ENCODE measurements at regions not wholly inside any gene's neighbourhood (a gene's known extent, or its start where the extent isn't known, plus 50 kb on each side); places are given as distances from the start of the nearest gene placed in this dataset.

DNA sequence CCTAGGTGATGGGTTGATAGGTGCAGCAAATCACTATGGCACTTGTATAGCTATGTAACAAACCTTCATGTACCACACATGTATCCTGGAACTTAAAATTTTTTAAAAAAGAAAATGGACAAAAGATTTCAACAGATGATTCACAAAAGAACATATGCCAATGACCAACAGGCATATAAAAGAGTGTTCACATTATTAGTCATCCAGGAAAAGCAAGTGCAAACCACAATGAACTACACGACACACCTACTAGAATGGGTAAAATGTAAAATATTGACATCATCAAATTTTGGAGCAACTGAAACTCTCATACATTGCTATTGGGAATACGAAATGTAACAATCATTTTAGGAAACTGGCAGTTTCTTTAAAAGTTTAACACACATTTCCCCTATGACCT, 109.9 kb downstream of the YIPF5 start:
- ChIA-PET CTCF (no interaction called here), POLR2A (no interaction called here)
- Mint-ChIP-seq H3K27me3 (peaks cover 17% of the 10 kb centered on the region), H3K27ac (no peak overlapping the region), H3K9me3 (peaks cover 11% of the 10 kb centered on the region), H3K4me3 (no peak overlapping the region), H3K4me1 (no peaks in the 10 kb centered on the region), H3K36me3 (ENCODE audit: low read depth) (no peaks in the 10 kb centered on the region)
- ATAC-seq (ENCODE audit: low read depth) (no peak), DNase-seq (no peak)
- intact Hi-C loops (cut with micrococcal nuclease): no loop called here
- TF ChIP-seq, protein P1, sequence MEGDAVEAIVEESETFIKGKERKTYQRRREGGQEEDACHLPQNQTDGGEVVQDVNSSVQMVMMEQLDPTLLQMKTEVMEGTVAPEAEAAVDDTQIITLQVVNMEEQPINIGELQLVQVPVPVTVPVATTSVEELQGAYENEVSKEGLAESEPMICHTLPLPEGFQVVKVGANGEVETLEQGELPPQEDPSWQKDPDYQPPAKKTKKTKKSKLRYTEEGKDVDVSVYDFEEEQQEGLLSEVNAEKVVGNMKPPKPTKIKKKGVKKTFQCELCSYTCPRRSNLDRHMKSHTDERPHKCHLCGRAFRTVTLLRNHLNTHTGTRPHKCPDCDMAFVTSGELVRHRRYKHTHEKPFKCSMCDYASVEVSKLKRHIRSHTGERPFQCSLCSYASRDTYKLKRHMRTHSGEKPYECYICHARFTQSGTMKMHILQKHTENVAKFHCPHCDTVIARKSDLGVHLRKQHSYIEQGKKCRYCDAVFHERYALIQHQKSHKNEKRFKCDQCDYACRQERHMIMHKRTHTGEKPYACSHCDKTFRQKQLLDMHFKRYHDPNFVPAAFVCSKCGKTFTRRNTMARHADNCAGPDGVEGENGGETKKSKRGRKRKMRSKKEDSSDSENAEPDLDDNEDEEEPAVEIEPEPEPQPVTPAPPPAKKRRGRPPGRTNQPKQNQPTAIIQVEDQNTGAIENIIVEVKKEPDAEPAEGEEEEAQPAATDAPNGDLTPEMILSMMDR (IDR thresholded peaks at IDR 0.05): no peak

DNA sequence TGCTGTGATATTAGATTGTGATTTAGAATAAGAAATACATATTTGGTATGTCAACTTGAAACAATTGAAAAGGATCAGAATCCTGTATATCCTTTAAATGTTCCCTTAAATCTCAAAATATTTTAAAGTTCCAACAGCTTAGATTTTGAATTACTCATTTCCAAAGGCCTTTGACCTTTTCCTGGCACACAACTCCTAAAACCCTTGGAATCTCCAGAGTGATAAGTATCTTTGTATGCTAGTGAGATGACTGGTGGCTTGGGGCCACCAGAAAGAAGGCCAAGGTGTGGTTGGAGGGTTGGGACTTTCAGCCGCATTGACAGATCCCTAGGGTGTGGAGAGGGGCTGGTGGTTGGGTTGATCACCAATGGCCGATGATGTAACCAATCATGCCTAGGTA, 104.7 kb downstream of the YIPF5 start:
- Mint-ChIP-seq H3K36me3 (ENCODE audit: low read depth) (no peaks in the 10 kb centered on the region), H3K27me3 (no peaks in the 10 kb centered on the region), H3K4me1 (no peaks in the 10 kb centered on the region), H3K4me3 (no peak overlapping the region), H3K27ac (no peak overlapping the region), H3K9me3 (peaks cover 6% of the 10 kb centered on the region)
- intact Hi-C loops (cut with micrococcal nuclease): no loop called here
- ChIA-PET CTCF (no interaction called here), POLR2A (no interaction called here)
- TF ChIP-seq, protein P1 (IDR thresholded peaks at IDR 0.05): no peak
- DNase-seq: no peak
- ATAC-seq (ENCODE audit: low read depth): no peak

DNA sequence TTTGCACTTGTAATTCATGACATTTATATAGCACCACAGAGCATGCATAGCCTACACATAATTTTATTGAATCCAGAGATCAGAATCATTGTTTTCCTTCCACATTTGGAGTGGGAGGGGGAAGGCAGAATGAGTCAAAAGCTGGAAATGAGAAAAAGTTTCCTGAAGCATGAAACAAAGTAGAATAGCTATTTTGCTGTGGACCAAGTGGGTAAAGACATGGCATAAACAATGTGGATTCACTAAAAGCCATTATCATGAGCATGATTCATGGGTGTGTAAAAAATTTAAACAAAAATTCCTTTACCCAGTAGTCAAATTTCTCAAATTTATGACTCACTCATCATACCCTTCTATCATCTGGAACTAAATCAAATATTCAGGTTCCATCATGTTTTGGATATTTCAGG, 97.9 kb downstream of the YIPF5 start:
- Mint-ChIP-seq H3K9me3 (peaks cover 6% of the 10 kb centered on the region), H3K27ac (no peak overlapping the region), H3K36me3 (ENCODE audit: low read depth) (no peaks in the 10 kb centered on the region), H3K4me3 (no peak overlapping the region), H3K4me1 (no peaks in the 10 kb centered on the region), H3K27me3 (peaks cover 3% of the 10 kb centered on the region)
- TF ChIP-seq, protein P1 (IDR thresholded peaks at IDR 0.05): no peak
- ChIA-PET POLR2A (no interaction called here), CTCF (no interaction called here)
- intact Hi-C loops (cut with micrococcal nuclease): no loop called here
- ATAC-seq (ENCODE audit: low read depth) (no peak), DNase-seq (no peak)

DNA sequence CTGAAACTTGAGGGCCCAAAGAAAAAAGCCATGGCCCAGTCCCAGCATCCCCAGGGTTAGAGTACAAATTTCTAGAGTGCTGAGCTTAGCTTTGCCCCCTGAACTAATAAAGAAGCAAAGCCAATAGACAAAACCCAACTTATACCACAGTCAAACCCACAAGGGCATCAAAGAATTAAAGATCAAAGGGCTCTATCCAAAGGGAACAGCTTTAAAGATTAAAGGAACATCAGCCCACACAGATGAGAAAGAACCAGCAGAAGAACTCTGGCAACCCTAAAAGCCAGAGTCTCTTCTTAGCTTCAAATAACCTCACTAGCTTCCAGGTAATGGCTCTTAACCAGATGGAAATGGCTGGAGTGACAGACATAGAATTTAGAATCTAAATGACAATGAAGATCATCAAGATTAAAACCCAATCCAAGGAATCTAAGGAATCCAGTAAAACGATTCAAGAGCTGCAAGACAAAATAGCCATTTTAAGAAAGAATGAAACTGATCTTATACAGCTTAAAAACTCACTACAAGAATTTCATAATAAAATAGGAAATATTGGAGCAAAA, 93.9 kb downstream of the YIPF5 start:
- TF ChIP-seq, protein P1 (IDR thresholded peaks at IDR 0.05): no peak
- H3K4me1 Mint-ChIP-seq: no peaks in the 10 kb centered on the region
- peaks cover 26% of the 10 kb centered on the region for H3K9me3 Mint-ChIP-seq
- no peak overlapping the region for H3K4me3 Mint-ChIP-seq
- H3K36me3 Mint-ChIP-seq (ENCODE audit: low read depth): no peaks in the 10 kb centered on the region
- peaks cover 3% of the 10 kb centered on the region for H3K27me3 Mint-ChIP-seq
- ATAC-seq (ENCODE audit: low read depth) (no peak), DNase-seq (no peak)
- intact Hi-C loops (cut with micrococcal nuclease): no loop called here
- POLR2A ChIA-PET: no interaction called here
- H3K27ac Mint-ChIP-seq: no peak overlapping the region
- CTCF ChIA-PET: no interaction called here

DNA sequence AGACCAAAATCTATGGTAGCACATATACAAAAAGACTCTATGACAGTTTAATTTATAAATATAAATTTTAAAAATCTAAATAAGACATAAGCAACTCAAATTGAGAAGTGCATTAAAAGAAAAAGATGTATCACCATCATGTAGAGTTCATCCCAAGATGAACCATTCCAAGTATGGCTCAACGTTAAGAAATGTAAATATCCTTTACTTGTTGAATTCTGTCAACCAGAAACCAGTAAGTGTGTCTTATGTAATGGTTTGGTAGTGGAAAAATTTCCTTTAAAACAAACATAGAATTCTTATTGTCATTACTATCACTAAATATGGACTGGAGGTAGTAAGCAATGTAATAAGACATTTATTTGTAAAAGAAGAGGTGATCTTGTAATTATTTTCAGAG, 87.3 kb downstream of the YIPF5 start:
- ATAC-seq (ENCODE audit: low read depth): no peak
- Mint-ChIP-seq H3K27ac (no peak overlapping the region), H3K27me3 (no peaks in the 10 kb centered on the region), H3K9me3 (peaks cover 24% of the 10 kb centered on the region), H3K4me3 (no peak overlapping the region), H3K36me3 (ENCODE audit: low read depth) (no peaks in the 10 kb centered on the region), H3K4me1 (no peaks in the 10 kb centered on the region)
- no peak for DNase-seq
- ChIA-PET POLR2A (no interaction called here), CTCF (no interaction called here)
- intact Hi-C loops (cut with micrococcal nuclease): no loop called here
- TF ChIP-seq, protein P1 (IDR thresholded peaks at IDR 0.05): no peak
